ENCODE measurements at regions not wholly inside any gene's neighbourhood (a gene's known extent, or its start where the extent isn't known, plus 50 kb on each side); places are given as distances from the start of the nearest gene placed in this dataset.
"Not testable (repeated sequence)": the region's sequence is repeated elsewhere in the genome, so short reads cannot be mapped to it uniquely, and the experiment has no call there.

- DNase-seq (ENCODE audit: low read depth); H3K4me3 ChIP-seq (ENCODE audit: low read depth, low read length): not testable (repeated sequence)
Observed at GRCh38 chr22:11690170-11690569, 3837.8 kb upstream of the OR11H1 start.

GRCh38 chr22:11703588-11703987 is 3824.4 kb upstream of the OR11H1 start:
- DNase-seq (ENCODE audit: low read depth); H3K4me3 ChIP-seq (ENCODE audit: low read depth, low read length): not testable (repeated sequence)

GRCh38 chr22:11706826-11707225 is 3821.2 kb upstream of the OR11H1 start:
- H3K4me3 ChIP-seq (ENCODE audit: low read depth, low read length), result peak overlapping the region; percentile 47
- DNase-seq (ENCODE audit: low read depth), result not testable (repeated sequence)
